HEK293T (cell line): ENCODE measurements at regions not wholly inside any gene's neighbourhood (a gene's known extent, or its start where the extent isn't known, plus 50 kb on each side); places are given as distances from the start of the nearest gene placed in this dataset.
A peak's percentile ranks its signal among the peaks of the same experiment; 100 is the strongest.

Experiments
- CTCF ChIA-PET: fragments of 350-600 bp; formaldehyde crosslinking; extraction: SDS; loops from one replicate; lab custom pipeline; 2021; ENCODE audit warnings: antibody characterized with exemption, inconsistent platforms; lab: Yijun Ruan, JAX
- POLR2A ChIA-PET: fragments of 350-600 bp; formaldehyde crosslinking; extraction: SDS; loops from one replicate; lab custom pipeline; 2020; ENCODE audit warnings: antibody characterized with exemption, inconsistent platforms; lab: Yijun Ruan, JAX
- DNase-seq: peaks from one replicate; pipeline ENCODE4 v3.0.0; 2012; ENCODE audit warnings: mixed read lengths; ENCODE audit errors: extremely low spot score
- ARNT ChIP-seq: fragments of 450-650 bp; IDR thresholded peaks from 2 replicates; pipeline ENCODE4 v1.6.1; 2017; ENCODE audit warnings: mild to moderate bottlenecking
- BHLHE40 ChIP-seq: fragments of 450-650 bp; IDR thresholded peaks from 2 replicates; pipeline ENCODE4 v1.6.1; 2016; ENCODE audit warnings: mild to moderate bottlenecking, moderate library complexity, borderline replicate concordance
- CTBP1 ChIP-seq: fragments of 450-650 bp; IDR thresholded peaks from 2 replicates; pipeline ENCODE4 v1.6.1; 2016; ENCODE audit warnings: borderline replicate concordance
- ELF4 ChIP-seq: fragments of 450-650 bp; IDR thresholded peaks from 2 replicates; pipeline ENCODE4 v1.6.1; 2017; ENCODE audit warnings: antibody characterized with exemption
- FOXA1 ChIP-seq: fragments of 450-650 bp; IDR thresholded peaks from 2 replicates; pipeline ENCODE4 v1.6.1; 2016; ENCODE audit warnings: mild to moderate bottlenecking
- FOXK2 ChIP-seq: fragments of 450-650 bp; IDR thresholded peaks from 2 replicates; pipeline ENCODE4 v1.6.1; 2016; ENCODE audit warnings: mild to moderate bottlenecking
- FOXM1 ChIP-seq: fragments of 450-650 bp; IDR thresholded peaks from 2 replicates; pipeline ENCODE4 v1.6.1; 2017; ENCODE audit warnings: mild to moderate bottlenecking, borderline replicate concordance
- HDGF ChIP-seq: fragments of 450-650 bp; IDR thresholded peaks from 2 replicates; pipeline ENCODE4 v1.6.1; 2017; ENCODE audit warnings: antibody characterized with exemption, borderline replicate concordance
- L3MBTL2 ChIP-seq: fragments of 450-650 bp; conservative IDR thresholded peaks from 2 replicates; pipeline ENCODE4 v1.6.1; 2016; ENCODE audit warnings: mild to moderate bottlenecking
- LEF1 ChIP-seq: fragments of 450-650 bp; IDR thresholded peaks from 2 replicates; pipeline ENCODE4 v1.6.1; 2017; ENCODE audit warnings: mild to moderate bottlenecking, borderline replicate concordance
- NFRKB ChIP-seq: fragments of 450-650 bp; IDR thresholded peaks from 2 replicates; pipeline ENCODE4 v1.6.1; 2016; ENCODE audit warnings: mild to moderate bottlenecking, moderate library complexity
- PKNOX1 ChIP-seq: fragments of 450-650 bp; IDR thresholded peaks from 2 replicates; pipeline ENCODE4 v1.6.1; 2016
- SP1 ChIP-seq: fragments of 450-650 bp; IDR thresholded peaks from 2 replicates; pipeline ENCODE4 v1.6.1; 2017
- SUZ12 ChIP-seq: fragments of 450-650 bp; IDR thresholded peaks from 2 replicates; pipeline ENCODE4 v1.6.1; 2016; ENCODE audit warnings: mild to moderate bottlenecking
- TARDBP ChIP-seq: fragments of 450-650 bp; IDR thresholded peaks from 2 replicates; pipeline ENCODE4 v1.6.1; 2016
- ZNF384 ChIP-seq: fragments of 450-650 bp; IDR thresholded peaks from 2 replicates; pipeline ENCODE4 v1.6.1; 2016

- no peak for DNase-seq
- POLR2A ChIA-PET = no interaction called here
- CTCF ChIA-PET = no interaction called here
- no peak for TF ChIP-seq L3MBTL2
- no peak for TF ChIP-seq SP1
- TF ChIP-seq HDGF = no peak
- TF ChIP-seq FOXK2 = no peak
- TF ChIP-seq LEF1 = no peak
- TF ChIP-seq TARDBP = no peak
- TF ChIP-seq BHLHE40 = no peak
- no peak for TF ChIP-seq FOXM1
- no peak for TF ChIP-seq ZNF384
- no peak for TF ChIP-seq NFRKB
These were observed 254.4 kb downstream of the PPARGC1A start for GRCh38 chr4:23635468-23635867.

GRCh38 chr4:23631255-23631950 lies 258.4 kb downstream of the PPARGC1A start:
- ChIA-PET CTCF (no interaction called here), POLR2A (no interaction called here)
- TF ChIP-seq ELF4 (no peak), LEF1 (no peak), BHLHE40 (no peak)
- DNase-seq = no peak

GRCh38 chr4:23630110-23630509 lies 259.7 kb downstream of the PPARGC1A start:
- DNase-seq = no peak
- ChIA-PET POLR2A (no interaction called here), CTCF (no interaction called here)
- TF ChIP-seq TARDBP (no peak), ARNT (no peak)

- ChIA-PET CTCF (no interaction called here), POLR2A (no interaction called here)
- no peak for DNase-seq
- TF ChIP-seq HDGF (no peak), ZNF384 (no peak), TARDBP (no peak), CTBP1 (no peak), FOXM1 (no peak), ARNT (no peak), ELF4 (no peak), L3MBTL2 (no peak), PKNOX1 (no peak), NFRKB (no peak), BHLHE40 (no peak), SP1 (no peak), SUZ12 (no peak), FOXA1 (no peak)
These were observed 260.4 kb downstream of the PPARGC1A start for GRCh38 chr4:23629421-23629820.

GRCh38 chr4:23614284-23614892 lies 275.5 kb downstream of the PPARGC1A start:
- DNase-seq = peak; percentile 9
- ChIA-PET POLR2A (no interaction called here), CTCF (interaction anchor here (0.6 to 1.2 kb wide), 2 partner anchors 244 to 247 kb away, joined by 3 read pairs; no protein-coding TSS in a partner anchor)
- TF ChIP-seq PKNOX1 (peak; percentile 61), FOXK2 (no peak)

- no peak for DNase-seq
- ChIA-PET POLR2A (no interaction called here), CTCF (interaction anchor here (0.6 to 1.2 kb wide), 2 partner anchors 243 to 246 kb away, joined by 3 read pairs; no protein-coding TSS in a partner anchor)
- TF ChIP-seq L3MBTL2 (no peak), FOXK2 (no peak), LEF1 (no peak), SP1 (no peak), ZNF384 (no peak), FOXA1 (no peak), ELF4 (no peak), NFRKB (no peak), BHLHE40 (no peak), FOXM1 (no peak), PKNOX1 (no peak), TARDBP (no peak), SUZ12 (no peak), ARNT (no peak), HDGF (no peak), CTBP1 (no peak)
These were observed 276.1 kb downstream of the PPARGC1A start for GRCh38 chr4:23613782-23614181.

- ChIA-PET CTCF (no interaction called here), POLR2A (no interaction called here)
- no peak for DNase-seq
- TF ChIP-seq FOXA1 (no peak), CTBP1 (no peak)
These were observed 287.1 kb downstream of the PPARGC1A start for GRCh38 chr4:23602720-23603119.
